Non-pigmented ciliary epithelial cell (primary cell): ENCODE measurements at regions not wholly inside any gene's neighbourhood (a gene's known extent, or its start where the extent isn't known, plus 50 kb on each side); places are given as distances from the start of the nearest gene placed in this dataset.
"Not testable (repeated sequence)": the region's sequence is repeated elsewhere in the genome, so short reads cannot be mapped to it uniquely, and the experiment has no call there.

ENCODE experiments used
- DNase-seq: peaks from one replicate; pipeline ENCODE4 v3.0.0-alpha.2; 2010; ENCODE audit warnings: low read depth

GRCh38 chr5:166880456-166880855 lies 1411.0 kb upstream of the WWC1 start:
- no peak for DNase-seq

GRCh38 chr5:166881802-166882201 lies 1409.6 kb upstream of the WWC1 start:
- no peak for DNase-seq

DNA sequence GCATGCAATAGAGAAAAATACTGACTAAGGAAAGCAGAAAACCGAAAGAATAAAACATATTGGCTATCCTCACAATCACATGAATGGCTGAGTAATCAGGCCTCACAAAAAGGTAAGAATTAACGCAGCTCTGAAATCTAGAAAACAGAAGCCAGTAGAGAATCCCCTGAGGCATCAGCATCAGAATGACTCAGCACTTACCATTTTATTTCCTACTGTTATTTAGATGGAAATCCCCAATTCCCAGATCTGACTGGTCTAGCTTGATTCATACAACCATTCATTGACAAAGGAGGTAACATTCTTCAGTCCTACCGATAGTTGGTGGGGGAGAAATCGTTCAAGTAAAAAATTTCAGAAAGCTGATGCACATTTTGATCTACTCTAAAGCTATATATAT lies 1408.4 kb upstream of the WWC1 start:
- no peak for DNase-seq

GRCh38 chr5:166898166-166898565 lies 1393.3 kb upstream of the WWC1 start:
- no peak for DNase-seq

DNA sequence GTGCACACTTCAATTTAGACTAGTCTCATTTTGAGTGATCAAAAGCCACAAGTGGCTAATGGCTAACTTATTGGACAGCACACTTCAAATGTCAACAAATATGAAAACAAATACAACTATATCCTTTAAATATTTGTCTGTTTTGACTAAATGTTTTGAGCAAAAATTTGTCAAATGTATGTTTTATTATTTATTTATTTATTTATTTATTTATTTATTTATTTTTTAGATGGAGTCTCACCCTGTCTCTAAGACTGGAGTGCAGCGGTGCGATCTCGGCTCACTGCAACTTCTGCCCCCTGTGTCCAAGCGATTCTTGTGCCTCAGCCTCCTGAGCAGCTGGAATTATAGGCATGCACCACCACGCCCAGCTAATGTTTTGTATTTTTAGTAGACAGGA lies 1392.1 kb upstream of the WWC1 start:
- no peak for DNase-seq

- no peak for DNase-seq
Observed at GRCh38 chr5:166904571-166904970, 1386.9 kb upstream of the WWC1 start.

DNA sequence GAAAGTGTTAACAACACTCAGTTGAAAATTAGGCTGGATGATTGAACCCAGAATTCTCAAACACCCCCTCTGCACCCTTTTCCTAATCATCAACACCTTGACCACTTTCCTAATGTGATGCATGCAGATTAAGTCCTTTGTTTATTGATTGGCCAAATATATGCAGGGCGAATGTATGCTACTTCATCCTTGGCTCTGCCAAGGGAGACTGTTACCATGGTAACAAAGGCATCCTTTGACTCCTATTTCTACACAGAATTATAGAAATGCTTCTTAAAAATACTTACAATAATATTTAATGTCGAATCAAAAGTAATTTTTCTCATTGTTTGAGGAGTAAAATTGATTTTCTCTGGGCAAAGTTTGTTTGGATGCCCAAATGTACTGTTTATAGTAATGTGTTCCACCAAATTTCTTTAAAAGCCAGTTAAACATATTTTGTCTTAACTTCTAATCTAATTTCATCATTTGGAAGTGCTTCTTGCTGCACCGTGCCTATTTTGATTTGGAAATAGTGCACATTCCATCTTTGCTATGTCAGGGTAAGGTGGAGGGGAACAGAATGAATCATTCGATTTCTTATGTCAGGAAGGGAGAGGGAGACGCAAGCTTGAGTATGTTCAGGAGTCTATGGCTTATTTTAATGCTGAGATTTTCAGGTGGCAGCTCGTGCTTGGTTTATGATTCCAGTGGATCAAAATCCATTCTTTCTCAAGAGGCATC lies 1384.3 kb upstream of the WWC1 start:
- DNase-seq: peak; percentile 58

- DNase-seq: peak; percentile 62
Observed at GRCh38 chr5:166909040-166909439, 1382.4 kb upstream of the WWC1 start.

DNA sequence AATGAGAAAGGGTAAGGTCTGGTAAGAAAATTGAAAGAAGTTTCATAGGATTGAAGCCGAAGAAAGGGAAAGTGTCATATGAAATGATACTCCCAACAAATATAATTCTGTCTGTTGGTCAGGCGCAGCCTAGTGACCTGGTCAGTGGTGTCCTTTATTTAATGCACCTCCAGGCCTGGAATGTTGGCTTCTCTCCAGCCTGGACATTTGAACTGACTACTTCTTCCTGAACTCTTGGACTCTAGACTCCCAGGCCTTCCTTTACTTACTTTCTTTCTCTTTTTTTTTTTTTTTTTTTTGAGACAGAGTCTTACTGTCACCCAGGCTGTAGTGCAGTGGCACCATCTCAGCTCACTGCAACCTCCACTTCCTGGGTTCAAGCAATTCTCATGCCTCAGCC lies 1381.5 kb upstream of the WWC1 start:
- DNase-seq: no peak

GRCh38 chr5:166910995-166911394 lies 1380.5 kb upstream of the WWC1 start:
- no peak for DNase-seq

- DNase-seq: no peak
Observed at GRCh38 chr5:166916021-166916420, 1375.4 kb upstream of the WWC1 start.

DNA sequence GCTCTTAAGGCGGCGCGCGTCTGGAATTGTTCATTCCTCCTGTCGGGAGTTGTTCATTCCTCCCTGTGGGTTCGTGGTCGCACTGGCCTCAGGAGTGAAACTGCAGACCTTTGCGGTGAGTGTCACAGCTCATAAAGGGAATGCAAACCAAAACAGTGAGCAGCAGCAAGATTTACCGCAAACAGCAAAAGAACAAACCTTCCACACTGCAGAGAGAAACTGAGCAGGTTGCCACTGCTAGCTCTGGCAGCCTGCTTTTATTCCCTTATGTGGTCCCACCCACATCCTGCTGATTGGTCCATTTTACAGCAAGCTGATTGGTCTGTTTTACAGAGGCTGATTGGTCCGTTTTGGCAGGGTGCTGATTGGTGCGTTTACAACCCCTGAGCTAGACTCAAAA lies 1365.3 kb upstream of the WWC1 start:
- no peak for DNase-seq

- DNase-seq: not testable (repeated sequence)
Observed at GRCh38 chr5:166926806-166927475, 1364.5 kb upstream of the WWC1 start.

DNA sequence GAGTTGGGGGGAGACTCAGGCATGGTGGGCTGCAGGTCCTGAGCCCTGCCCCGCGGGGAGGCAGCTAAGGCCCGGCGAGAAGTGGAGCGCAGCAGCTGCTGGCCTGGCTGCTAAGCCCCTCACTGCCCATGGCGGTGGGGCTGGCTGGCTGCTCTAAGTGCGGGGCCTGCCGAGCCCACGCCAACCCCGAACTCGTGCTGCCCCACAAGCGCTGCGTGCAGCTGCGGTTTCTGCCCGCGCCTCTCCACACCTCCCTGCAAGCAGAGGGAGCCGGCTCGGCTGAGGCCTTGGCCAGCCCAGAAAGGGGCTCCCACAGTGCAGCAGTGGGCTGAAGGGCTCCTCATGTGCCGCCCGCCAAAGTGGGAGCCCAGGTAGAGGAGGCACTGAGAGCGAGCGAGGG lies 1355.1 kb upstream of the WWC1 start:
- no peak for DNase-seq

- no peak for DNase-seq
Observed at GRCh38 chr5:166938071-166938470, 1353.4 kb upstream of the WWC1 start.

GRCh38 chr5:166942948-166943347 lies 1348.5 kb upstream of the WWC1 start:
- DNase-seq: no peak

GRCh38 chr5:166947045-166947444 lies 1344.4 kb upstream of the WWC1 start:
- no peak for DNase-seq

DNA sequence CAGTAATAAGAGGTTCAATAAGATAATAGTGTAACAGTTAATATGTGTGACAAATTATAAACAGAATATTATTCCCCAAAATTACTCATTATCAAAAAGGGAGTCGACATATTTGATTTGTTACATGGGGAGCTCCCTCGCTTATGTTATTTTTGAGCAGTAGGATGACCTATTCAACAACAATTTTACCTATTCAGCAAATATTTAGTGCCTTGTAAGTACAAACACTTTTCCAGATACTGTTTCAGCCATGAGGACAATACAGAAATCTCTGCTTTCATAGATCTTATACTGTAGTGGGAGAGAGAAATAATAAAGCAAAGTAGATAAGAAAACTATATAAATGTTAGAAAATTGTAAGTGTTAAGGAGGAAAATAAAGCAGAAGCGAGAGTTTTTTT lies 1342.8 kb upstream of the WWC1 start:
- no peak for DNase-seq

DNA sequence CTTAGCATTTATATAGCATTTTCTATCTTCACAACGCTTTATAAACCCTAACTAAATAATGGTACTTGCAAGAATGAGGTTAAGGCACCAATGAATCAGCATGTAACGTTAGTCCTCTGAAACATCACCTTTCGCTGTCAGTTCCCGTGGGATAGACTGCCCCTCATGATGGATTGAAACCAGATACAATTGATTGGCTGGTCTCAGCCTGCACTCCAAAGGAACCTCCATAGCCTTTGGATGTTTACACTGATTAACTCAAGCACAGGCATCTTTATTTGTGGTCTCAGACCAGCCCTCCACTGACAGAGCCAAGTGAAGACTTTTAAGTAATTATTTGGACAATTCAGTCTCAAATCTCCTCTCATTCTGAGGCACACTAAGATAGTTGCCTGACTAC lies 1339.4 kb upstream of the WWC1 start:
- no peak for DNase-seq

GRCh38 chr5:166957782-166958181 lies 1333.7 kb upstream of the WWC1 start:
- no peak for DNase-seq

DNA sequence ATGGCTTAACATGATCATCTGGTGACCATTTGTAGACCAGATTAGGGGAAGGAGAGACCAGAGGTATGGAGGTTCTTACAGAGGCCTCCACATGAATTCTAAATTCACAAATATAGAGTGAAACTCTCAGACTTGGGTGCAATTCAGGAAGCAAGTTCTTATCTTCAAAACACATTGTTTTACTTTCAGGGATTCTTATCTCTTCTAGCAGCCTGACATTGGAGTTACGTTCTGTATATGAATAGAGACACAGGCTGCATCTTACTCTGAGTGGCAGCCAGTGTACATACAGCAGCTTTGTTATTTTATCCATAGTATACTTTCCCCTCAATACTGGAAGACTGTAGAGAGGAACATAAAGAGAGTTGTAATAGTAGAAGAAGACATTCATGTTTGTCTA lies 1331.7 kb upstream of the WWC1 start:
- no peak for DNase-seq

DNA sequence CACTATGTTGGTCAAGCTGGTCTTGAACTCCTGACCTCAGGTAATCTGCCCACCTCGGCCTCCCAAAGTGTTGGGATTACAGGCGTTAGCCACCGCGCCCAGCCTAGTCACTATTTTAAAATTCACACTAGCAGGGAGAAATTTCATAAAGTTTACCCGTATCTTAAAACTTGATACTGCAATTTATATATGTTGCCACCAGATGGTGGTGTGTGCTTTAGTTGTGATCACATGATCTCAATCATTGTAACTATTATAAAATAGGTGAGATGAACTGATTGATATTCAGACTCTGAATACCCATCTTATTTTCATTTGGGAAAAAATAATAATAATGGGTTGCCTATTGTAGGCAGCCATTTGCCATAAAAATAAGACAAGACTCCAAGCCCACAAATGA lies 1330.4 kb upstream of the WWC1 start:
- no peak for DNase-seq

DNA sequence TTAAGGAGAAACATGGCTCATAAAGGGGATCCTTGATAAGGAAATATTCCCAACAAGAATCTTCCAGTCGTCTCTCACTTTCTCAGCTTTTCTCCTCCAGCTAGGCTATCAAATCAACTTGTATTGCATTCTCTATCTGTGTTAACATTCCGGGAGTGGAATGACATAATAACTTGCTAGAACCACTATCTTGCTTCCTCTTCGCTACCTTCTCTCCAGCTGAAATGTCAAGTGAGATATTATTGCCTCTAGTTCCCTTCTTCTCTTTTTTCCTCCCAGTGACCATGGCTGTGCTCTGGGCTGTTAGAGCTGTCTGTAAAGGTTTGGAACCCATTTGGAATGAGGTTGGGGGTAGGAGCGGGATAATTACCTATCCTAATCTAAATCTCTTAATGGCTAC lies 1329.5 kb upstream of the WWC1 start:
- no peak for DNase-seq

DNA sequence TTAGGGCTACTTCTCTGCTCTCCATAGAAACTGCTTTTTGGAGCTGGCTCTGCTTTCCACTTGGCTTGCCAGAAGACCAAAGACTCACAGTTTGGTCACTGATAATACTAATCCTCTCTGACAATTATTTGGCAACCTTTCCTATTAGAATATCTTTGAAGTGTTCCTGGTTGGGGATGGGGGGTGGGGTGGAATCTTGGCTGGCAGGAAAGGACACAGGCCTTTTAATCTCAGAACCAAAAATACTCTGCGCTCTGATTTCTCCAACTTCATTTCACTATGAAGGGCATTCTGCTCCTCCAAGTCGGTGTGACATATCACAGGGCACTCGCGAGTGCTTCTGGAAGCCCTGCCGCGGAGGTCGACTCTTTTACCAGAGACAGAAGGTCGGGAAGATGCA lies 1329.0 kb upstream of the WWC1 start:
- no peak for DNase-seq
